GM13977 (cell line): ENCODE measurements at regions not wholly inside any gene's neighbourhood (a gene's known extent, or its start where the extent isn't known, plus 50 kb on each side); places are given as distances from the start of the nearest gene placed in this dataset.

ENCODE experiments used
- DNase-seq: peaks from one replicate; pipeline ENCODE4 v3.0.0; 2012; ENCODE audit warnings: low spot score
- CTCF ChIP-seq: IDR thresholded peaks from 2 replicates; pipeline ENCODE4 v1.5.1; 2012; ENCODE audit warnings: mild to moderate bottlenecking, control low read depth; ENCODE audit not compliant: insufficient read depth; ENCODE audit errors: extremely low read depth, missing control alignments
- in situ Hi-C: fragments of 300-500 bp; cut with MboI; formaldehyde crosslinking; loops from one replicate; pipeline ENCODE4 v1.12.0; 2022; ENCODE audit warnings: low sequenced_read_pairs, low pct_unique_long_range_greater_than_20kb, mixed read lengths, inconsistent platforms; ENCODE audit not compliant: unreplicated experiment

DNA sequence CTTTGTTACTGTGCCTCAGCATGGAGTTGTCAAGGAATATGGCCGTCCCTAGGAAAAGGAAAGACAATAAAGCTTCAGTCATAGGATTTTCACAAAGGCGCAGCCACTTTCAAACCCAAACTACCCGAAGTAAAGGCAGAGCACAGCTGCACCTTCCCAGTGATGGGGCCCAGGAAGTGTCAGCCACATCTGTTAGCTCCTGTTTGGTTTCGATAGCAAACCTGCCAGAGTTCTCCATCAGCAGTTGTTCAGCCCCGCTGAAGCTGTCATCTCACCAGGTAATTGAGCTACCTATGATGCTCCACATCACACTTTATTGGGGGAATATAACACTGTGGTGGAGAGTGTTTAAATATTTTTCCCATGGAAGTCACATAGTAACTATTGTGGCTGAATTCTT is 80.7 kb downstream of the LRATD1 start:
- DNase-seq: no peak
- in situ Hi-C loops: no loop called here
- TF ChIP-seq CTCF: no peak

- DNase-seq: no peak
- in situ Hi-C loops: no loop called here
- TF ChIP-seq CTCF: no peak
Measured at GRCh38 chr2:14715600-14715999, 83.1 kb downstream of the LRATD1 start.

DNA sequence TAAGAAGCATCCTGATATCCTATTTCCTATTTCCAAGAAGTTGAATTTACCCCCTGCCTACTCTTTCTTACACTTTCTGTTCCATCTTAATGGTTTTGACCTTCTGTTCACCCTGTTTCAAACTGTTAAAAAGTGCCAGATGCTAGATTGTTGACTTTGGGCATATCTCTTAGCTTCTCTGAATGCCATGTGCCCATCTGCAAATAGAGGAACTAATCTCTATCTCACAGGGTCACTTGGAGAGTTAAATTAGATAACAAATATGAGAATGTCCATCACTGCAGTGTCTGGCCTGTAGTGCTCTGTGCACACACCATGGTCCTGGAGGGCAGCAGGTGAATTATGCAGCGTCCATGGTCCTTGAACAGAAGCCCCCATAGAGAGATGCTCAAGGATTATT is 83.8 kb downstream of the LRATD1 start:
- in situ Hi-C loops: no loop called here
- no peak for TF ChIP-seq CTCF

DNA sequence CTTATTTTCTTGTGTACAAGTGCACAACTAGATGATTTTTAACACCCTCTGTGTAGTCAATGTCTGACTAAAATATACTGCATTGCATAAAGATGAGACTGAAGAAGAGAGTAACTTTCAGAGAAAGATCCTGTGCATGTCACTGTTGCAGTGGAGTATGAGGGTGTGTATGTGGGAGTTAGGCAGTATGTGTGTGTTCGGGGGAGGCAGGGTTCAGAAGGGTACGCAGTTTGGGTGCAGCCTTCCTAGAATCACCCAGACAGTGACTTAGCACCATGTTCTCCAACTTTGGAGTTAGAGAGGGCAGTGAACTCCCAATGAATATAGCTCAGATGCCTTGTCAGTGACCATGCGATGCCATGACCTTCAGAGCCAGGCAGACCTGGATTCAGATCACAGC is 84.6 kb downstream of the LRATD1 start:
- in situ Hi-C loops: no loop called here
- DNase-seq: no peak
- no peak for TF ChIP-seq CTCF

More for the DNA sequence above, 83.8 kb downstream of the LRATD1 start:
- no peak for DNase-seq

GRCh38 chr2:14720319-14720718 is 87.8 kb downstream of the LRATD1 start:
- no peak for TF ChIP-seq CTCF
- in situ Hi-C loops: no loop called here
- no peak for DNase-seq

DNA sequence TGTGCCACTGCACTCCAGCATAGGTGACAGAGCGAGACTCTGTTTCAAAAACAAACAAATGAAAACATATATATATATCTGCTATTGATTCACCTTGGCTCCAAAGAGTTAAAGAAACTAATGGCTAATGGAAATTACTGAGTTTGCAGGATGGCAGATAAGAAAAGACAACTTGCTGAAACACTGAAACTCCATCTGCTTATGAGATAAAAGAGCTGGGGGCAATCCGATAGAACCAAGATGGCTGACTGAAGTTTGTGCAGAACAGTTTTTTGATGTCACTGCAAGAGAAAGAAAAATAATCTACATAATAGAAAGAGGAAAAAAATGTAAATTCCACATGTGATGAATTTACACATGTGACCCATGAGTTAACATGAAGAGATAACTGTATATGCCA is 88.2 kb downstream of the LRATD1 start:
- DNase-seq: no peak
- in situ Hi-C loops: no loop called here

More for the DNA sequence above, 88.2 kb downstream of the LRATD1 start:
- TF ChIP-seq CTCF: no peak
